ENCODE measurements at regions not wholly inside any gene's neighbourhood (a gene's known extent, or its start where the extent isn't known, plus 50 kb on each side); places are given as distances from the start of the nearest gene placed in this dataset.

DNA sequence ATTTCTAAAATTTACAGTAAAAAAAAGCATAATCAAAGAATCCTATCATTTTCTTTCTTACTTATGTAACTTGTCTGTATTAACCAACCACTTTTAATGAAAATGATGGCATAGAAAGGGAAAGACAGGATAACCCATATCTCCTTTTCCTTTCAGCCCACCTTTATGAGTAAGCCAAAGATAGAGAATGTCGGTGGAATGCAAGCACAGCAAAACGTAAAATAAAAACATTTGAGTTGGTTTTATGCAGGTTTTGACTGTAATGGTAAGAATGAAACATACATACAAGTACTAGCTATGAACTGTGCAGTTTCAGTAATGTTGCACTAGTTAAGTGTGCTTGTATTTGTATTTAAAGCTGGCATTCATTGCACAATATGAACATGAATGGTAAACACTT lies 360.3 kb downstream of the FOXG1 start:
- DNase-seq: no peak

DNA sequence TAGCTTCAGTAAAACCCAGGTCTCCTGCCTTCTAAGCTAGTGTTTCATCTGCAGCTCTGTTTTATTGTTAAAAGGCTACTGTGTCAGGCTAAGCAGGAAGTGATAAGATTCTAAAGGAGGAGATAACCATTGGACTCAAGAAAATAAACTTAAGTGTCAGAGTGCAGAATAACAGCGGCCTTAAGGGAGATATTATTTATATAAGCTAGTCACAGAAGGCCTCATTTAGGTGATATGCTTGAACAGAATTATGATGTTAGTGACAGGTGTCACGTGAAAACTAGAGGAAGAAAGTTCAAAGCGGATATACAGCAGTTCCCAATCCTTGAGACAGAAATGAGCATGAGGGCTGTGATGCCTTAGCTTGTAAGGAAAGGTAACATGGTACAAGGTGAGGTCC lies 373.4 kb downstream of the FOXG1 start:
- DNase-seq: no peak

DNA sequence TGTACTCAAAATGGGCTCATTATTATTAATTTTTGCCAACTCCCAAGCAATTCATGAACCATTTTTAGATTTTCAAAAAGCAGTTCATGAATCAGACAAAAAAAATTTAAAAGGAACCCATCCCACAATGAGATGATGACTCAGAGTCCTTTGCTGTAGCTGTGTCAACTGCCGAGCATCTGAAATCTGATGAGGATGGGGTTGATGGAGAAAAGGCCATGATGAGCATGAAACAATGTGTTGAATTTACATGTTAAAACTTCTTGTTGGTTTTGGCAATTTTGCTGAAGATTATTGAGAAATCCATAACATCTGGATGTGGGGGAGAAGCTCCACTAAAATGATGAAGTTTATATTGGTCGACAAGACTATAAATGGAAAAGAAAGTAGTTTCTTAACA lies 378.0 kb downstream of the FOXG1 start:
- no peak for DNase-seq

- DNase-seq: no peak
Measured at GRCh38 chr14:29148221-29148620, 381.6 kb downstream of the FOXG1 start.

DNA sequence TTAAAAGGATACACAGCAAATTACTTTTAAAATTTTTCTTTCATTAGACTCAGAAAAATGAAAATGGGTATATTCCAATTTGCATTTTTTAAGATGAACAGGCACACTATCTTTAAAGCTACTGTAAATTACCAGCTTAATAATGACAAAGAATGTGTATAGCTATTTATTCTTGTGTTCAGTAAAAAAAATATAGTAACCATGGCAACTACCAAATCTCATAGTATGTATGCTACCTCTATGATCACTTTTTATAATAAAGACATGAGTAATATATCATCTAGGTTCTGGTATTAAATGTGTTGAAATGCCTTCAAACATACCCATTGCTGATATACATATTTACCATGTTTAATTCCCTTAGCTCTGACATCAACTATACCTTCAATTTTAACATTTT lies 383.2 kb downstream of the FOXG1 start:
- DNase-seq: no peak

DNA sequence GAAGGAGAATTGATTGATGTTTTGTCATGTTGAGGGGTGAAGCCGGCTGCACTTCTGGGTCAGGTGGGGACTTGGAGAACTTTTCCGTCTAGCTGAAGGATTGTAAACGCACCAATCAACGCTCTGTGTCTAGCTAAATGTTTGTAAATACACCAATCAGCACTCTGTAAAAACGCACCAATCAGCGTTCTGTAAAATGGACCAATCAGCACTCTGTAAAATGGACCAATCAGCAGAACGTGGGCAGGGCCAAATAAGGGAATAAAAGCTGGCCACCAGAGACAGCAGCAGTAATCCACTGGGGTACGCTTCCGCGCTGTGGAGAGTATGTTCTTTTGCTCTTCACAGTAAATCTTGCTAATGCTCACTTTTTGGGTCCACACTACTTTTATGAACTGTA lies 384.1 kb downstream of the FOXG1 start:
- no peak for DNase-seq

DNA sequence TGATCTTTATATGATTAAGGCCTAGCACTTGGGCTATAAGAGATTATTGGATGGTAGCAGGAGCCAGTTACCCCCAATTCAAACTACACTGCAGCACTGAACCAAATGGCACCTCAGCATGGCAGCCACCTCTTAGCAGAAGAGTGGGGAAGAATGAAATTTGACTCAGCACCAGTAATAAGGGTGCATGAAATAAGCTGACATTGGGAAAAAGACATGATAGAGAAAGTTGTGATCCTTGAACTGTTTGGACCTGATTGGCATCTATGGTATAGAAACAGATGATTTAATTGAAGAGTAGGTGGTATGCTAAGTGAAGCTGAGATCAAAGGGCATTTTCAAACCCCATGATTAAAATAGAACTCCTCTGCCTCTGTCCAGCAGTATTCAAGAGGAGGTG lies 389.5 kb downstream of the FOXG1 start:
- DNase-seq: no peak

GRCh38 chr14:29161593-29161992 lies 395.0 kb downstream of the FOXG1 start:
- no peak for DNase-seq

GRCh38 chr14:29163109-29163508 lies 396.5 kb downstream of the FOXG1 start:
- DNase-seq: no peak

GRCh38 chr14:29165431-29165830 lies 398.8 kb downstream of the FOXG1 start:
- no peak for DNase-seq

DNA sequence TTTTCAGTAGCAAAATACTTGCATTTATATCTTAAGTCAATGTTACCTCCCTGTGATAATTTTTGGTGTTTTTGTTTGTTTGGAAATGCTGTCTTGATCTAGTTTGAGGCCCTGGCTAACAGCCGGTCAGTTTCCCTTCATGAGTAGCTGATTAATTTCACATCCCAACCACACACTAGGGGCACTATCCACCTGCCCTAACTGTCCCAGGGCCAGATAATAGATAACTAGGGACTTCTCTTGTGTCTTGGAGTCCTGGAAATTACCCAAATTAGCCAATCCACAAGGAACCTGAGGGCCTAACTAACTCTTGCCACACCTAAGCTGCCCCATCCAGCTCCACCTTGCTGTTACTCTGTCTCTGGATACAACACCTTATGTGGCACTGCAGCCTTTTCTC lies 399.9 kb downstream of the FOXG1 start:
- DNase-seq: no peak

GRCh38 chr14:29168149-29168548 lies 401.6 kb downstream of the FOXG1 start:
- no peak for DNase-seq

DNA sequence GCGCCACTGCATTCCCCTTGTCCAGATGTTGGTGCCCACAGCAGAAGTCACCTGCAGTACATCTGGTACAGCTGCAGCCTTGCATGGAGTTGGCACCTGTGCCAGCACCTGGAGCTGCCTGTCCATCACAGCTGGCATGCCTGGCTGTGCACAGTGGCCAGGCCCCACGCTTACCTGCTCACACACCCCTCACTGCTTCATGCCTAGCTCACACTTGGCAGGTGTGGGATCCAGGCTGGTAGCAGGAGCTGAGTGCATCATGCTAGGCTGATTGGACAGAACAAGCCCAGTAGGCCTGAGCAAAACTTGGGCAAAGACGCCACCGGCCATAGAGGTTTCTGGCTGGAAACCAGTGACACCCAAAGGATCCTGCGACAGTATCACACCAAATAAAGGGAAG lies 402.8 kb downstream of the FOXG1 start:
- no peak for DNase-seq

DNA sequence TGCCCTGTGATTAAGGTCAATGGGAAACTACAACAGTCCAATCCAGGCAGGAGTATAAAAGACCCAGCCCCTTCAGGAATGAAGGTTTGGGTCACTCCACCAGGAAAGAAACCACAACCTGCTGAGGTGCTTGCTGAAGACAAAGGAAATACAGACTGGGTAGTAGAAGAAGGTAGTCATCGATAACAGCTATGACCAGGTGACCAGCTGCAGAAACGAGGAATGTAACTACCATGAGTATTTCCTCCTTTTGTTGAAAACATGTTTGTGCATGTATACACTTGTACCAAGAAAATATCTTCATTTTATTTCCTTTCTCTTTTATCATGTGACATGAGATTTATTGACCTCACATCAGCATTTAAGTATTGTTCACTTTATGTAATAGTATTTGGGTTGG lies 409.1 kb downstream of the FOXG1 start:
- no peak for DNase-seq

DNA sequence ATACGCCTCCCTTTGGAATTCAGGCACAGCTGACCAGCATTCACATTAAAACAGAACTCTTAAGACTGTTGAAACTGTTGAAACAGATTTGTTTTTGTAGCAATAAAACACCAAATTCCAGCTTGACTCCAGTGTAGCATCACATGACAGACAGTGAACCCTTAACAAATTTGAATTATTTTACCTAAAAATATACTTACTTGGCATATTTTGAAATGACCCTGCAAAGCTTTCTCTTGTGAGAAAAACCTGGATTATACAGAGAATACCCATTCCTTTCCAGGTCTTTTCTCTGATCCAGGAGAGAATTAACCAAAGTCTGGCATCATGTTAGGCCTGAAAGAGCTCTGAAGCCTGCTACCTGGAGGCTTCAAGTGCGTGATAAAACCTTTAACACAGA lies 410.3 kb downstream of the FOXG1 start:
- DNase-seq: no peak

DNA sequence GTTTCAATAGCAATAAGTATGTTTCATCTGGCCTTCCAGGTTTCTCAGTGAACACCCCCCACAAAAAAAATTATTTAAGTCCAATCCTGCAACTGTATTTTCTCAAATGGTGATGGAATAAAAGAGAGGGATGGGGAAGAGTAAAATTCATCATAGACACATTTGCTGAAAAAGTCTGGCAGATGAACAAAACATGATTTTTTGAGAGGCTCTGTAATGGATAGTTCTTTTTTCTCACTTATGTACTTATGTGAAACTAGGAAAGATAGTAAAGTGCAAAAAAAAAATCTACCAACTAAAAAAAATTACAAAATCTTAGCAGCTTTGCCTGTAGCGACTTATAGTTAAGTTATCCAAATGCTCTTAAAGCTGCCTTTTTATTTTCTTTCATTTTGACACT lies 412.4 kb downstream of the FOXG1 start:
- DNase-seq: no peak

DNA sequence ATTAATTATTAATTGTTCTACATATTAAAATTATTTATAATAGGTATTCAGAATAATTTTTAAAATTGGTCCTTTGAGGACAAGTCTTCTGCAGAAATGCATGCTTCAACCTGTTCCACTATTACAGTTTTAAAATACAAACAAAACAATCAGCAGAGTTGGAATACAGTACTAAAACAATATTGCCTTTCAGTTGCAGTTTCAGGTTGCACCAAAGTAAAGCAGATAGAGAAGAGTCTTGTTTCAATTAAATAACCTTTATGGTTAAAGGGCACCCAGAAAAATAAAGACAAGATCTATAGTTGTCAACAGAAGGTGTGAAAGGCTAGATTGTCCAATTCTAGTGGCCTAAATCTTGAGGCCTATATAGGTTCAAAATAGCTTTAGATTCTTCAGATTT lies 424.5 kb downstream of the FOXG1 start:
- DNase-seq: no peak

GRCh38 chr14:29197557-29197956 lies 431.0 kb downstream of the FOXG1 start:
- DNase-seq: no peak

- no peak for DNase-seq
Measured at GRCh38 chr14:29205658-29206057, 439.1 kb downstream of the FOXG1 start.

GRCh38 chr14:29215853-29216252 lies 449.3 kb downstream of the FOXG1 start:
- DNase-seq: peak; percentile 78

DNA sequence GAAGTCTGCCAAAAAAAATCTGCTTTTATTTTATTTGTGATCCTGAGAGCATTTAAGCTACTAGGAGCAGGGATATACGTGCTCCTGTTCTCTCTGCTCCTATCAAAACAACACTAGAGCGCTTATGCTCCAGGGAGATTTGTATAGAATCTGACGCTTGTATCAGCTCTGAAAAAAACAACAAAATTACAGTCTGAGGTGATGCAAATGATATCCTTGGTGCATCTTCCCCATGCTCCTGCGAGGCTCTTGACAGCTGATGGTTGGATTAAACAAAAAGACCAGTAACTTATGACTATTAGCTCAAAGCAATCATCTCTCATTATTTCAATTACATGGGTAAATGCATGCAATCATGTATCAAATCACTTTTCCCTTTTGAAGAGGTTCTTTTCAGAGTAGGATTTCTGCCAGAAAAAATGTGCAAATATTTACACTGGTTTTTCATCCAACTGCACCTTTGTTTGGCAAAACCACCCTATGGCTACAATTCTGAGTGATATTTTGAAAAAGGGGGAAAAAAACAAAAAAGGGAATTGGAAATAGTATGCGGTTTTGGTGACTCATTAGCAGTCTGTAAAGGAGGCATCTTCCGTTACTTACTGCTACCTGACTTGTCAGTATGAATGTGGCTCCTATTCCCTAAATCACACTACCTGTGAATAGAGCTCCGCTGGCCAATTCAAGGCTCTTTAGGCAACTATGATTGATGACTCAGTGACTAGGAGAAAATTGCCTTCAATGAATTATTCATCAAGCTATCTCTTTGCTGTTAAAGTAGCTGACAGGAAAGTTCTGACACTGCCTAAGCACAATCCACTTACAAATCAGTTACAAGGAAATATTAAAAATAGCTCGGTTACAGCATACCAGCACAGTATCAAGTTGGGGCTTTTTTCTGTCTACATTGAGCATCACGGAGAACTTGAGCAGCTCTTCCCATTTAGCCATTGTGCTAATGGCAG lies 450.0 kb downstream of the FOXG1 start:
- DNase-seq: peak; percentile 99

GRCh38 chr14:29217813-29218450 lies 451.3 kb downstream of the FOXG1 start:
- peak; percentile 45 for DNase-seq

DNA sequence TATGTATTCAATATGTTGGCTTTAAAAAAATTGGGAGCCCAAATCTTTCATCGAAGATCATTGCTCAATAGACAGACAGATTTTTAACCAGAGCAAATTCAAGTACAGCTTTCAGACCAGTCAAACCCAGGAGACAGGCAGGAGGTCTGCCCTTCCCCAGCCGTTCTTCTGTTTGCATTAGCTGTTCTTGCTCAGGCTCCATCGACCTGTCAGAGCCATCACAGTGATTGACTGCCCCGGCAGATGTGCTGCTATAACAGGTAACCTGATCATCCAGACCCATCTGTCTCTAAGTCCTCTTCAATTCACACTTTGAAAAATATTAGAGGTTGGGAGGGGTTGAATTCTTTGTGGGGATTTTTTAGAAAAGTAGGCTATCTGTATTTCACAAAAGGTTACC lies 453.5 kb downstream of the FOXG1 start:
- DNase-seq: peak; percentile 92

- DNase-seq: peak; percentile 79
Measured at GRCh38 chr14:29220566-29220965, 454.0 kb downstream of the FOXG1 start.

DNA sequence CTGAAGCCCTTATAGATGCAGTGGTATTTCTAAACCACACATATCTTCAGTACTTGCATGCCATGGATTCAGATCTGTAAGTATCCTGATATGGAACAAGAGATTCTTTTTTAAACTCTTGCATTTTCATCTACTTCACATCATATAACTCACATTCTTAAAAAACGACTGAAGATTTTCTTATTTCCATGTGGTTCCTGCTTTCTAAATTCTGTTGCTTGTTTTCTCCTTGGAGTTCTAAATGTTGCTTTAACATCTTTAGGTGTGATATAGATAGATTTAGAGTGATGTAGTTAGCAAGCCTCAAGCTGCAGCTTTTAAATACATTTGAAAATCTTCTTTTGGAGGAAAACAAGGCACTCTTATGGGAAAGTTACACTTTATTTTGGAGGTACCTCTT lies 455.4 kb downstream of the FOXG1 start:
- no peak for DNase-seq

Data from NCI-H345 (cell line).